Sciatic nerve (tissue), 2 donors: ENCODE measurements at regions not wholly inside any gene's neighbourhood (a gene's known extent, or its start where the extent isn't known, plus 50 kb on each side); places are given as distances from the start of the nearest gene placed in this dataset.
"Not testable (repeated sequence)": the region's sequence is repeated elsewhere in the genome, so short reads cannot be mapped to it uniquely, and the experiment has no call there.

ENCODE experiments used
- ATAC-seq: fragments of 200-7000 bp; cut with Tn5 transposase; one replicate; pipeline ENCODE4 v1.9.1; 2020; ENCODE audit warnings: mild to moderate bottlenecking, moderate library complexity
- DNase-seq: peaks from one replicate; pipeline ENCODE4 v3.0.0-alpha.2; 2020; ENCODE audit warnings: low spot score
- intact Hi-C: fragments of 100-400 bp; cut with DNase I; formaldehyde crosslinking; loops from one replicate; pipeline ENCODE4 v1.14.2; 2022
- donor health status: DM: no; HTN: no; CAD: no.
- donor health status: DM: no; HTN: no; CAD: no.

DNA sequence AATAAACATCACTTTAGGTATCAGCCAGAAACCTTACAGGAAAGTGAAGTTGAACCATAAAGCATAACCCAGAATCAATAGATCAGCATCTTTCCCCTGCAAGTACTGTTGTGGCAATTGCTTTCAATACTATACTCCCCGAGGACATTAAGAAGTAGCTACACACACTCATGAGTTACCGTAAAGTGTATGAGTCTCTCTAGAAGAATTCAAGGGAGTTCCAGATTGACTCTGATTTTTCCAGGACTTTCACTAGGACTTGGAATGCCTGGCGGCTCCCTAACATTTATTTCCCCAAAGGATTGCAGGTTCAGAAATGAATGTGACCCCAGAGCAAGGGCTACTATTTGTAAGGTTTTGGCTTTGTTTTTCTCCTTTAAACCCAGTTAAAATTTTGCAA is 465.4 kb upstream of the MDGA2 start:
- DNase-seq: no peak
- no peak for ATAC-seq
- intact Hi-C loops: no loop called here

GRCh38 chr14:48129472-48129871 is 454.1 kb upstream of the MDGA2 start:
- ATAC-seq: no peak
- intact Hi-C loops: no loop called here
- no peak for DNase-seq

DNA sequence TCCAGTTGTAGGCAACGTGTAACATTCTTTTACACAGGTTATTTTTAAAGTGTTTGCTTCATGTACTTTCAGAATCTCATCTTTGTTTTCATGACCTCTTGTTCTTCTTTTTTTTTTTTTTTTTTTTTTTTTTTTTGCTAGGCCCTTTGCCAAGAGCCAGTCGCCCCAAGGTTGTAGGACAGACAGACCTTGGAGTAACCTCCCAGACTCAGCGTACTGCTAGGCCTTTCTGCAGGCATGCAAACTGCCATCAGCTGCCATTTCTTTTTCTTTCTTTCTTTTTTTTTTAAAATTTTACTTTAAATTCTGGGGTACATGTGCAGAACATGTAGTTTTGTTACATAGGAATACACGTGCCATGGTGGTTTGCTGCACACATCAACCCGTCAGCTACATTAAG is 452.3 kb upstream of the MDGA2 start:
- ATAC-seq: no peak
- intact Hi-C loops: no loop called here
- no peak for DNase-seq

- DNase-seq: no peak
- intact Hi-C loops: no loop called here
- ATAC-seq: no peak
Observed at GRCh38 chr14:48125654-48126053, 450.2 kb upstream of the MDGA2 start.

DNA sequence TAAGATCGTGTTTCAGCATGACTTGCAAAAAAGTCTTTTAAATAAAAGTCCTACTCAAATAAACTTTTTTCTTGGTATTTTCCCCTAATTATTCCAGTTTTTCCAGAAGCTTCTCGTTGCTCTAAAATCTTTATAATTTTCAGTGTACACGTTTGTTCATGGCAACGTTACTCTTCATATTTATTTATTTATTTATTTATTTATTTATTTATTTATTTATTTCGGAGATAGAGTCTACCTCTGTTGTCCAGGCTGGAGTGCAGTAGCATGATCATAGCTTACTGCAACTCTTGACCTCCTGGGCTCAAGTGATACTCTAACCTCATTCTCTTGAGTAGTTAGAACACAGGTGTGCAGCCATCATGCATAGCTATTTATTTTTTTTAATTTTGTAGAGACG is 438.3 kb upstream of the MDGA2 start:
- intact Hi-C loops: no loop called here
- ATAC-seq: no peak
- no peak for DNase-seq

DNA sequence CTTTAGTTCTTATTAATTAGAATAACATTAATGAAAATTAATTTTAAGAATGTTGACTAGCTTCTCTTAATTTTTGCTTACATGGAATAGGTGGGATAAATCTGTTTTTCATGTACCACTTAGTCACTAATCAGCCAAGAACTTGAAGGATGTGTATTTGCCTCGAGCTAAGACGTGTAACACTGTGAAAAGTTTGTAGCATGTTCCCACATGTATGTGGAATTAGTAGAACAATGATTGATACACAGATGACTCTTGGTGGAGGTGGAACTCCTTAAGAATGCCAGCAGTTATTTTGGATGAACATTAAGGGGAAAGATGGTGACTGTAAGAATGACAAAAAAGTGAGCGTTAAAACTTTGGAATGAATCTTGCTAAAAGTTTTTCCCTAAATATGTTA is 435.7 kb upstream of the MDGA2 start:
- intact Hi-C loops: no loop called here
- ATAC-seq: no peak
- DNase-seq: no peak

GRCh38 chr14:48107646-48108045 is 432.2 kb upstream of the MDGA2 start:
- intact Hi-C loops: no loop called here
- no peak for DNase-seq
- ATAC-seq: no peak

DNA sequence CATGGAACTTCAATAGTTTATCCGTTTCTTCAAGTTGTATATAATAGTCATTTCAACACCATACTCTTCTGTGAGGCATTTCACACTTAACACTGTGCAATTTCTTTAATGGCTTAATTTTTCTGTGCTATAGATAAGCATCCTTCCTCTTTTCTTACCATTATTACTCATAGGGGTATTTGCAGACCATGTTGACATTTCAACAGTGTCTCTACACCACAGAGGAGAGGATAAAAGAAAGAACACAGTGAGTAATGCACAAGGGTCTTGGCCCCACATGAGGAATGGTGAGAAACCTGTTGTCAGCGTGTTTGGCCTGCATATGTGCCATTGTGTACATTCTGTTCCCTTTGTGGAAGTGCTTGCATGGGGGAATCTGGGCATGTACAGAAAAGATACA is 421.5 kb upstream of the MDGA2 start:
- intact Hi-C loops: no loop called here
- ATAC-seq (no peak), DNase-seq (no peak)

DNA sequence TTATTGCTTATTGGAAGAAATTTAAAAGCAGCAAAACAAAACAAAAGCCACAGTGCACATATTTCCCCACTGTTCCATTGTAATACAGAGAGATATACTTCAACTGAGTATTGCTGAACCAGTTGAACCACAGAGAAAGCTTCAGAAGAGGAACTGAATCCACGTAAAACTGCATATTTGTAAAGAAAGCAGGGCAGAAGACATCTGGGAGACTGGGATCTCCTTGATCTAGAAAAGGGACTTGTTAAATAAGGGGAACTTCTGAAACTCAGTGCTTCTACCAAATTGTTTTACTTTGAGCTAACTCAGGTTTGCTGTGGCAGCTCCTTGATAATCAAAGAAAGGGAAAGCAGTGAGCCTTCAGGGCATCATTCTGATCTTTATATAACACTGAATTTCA is 411.1 kb upstream of the MDGA2 start:
- DNase-seq: no peak
- ATAC-seq: no peak
- intact Hi-C loops: no loop called here

DNA sequence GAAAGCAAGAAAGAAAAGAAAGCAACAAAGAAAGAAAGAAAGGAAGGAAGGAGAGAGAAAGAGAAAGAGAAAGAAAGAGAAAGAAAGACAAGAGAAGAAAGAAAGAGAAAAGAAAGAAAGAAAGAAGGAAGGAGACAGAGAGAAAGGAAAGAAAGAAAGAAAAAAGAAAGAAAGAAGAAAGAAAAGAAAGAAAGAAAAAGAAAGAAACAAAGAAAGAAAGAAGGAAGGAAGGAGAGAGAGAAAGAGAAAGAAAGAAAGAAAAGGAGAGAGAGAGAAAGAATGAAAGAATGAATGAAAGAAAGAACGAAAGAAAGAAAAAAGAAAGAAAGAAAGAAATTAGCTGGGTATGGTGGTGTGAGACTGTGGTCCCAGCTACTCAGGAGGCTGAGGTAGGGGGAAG is 400.1 kb upstream of the MDGA2 start:
- ATAC-seq (no peak), DNase-seq (no peak)
- intact Hi-C loops: no loop called here

DNA sequence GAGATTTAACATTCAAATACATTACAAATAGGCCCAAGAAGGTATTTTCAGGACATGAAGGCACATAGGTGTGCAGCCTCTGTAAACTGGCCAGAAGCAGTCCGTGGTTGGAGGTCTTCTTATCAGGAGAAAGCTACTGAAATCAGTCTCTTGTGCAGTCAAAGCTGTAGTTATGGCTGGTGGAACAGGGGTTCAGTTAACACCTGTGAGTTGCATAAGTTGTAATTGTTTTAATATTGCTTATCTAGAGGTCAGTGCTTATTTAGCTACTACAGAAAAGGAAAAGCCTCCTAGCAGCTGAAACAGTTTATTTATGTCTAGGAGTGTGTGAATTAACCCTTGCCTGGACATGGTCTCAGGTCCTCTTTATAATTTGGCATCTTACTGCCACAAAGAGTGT is 377.6 kb upstream of the MDGA2 start:
- no peak for DNase-seq
- intact Hi-C loops: no loop called here
- ATAC-seq: no peak

- no peak for ATAC-seq
- DNase-seq: no peak
- intact Hi-C loops: no loop called here
Observed at GRCh38 chr14:48035836-48036235, 360.4 kb upstream of the MDGA2 start.

DNA sequence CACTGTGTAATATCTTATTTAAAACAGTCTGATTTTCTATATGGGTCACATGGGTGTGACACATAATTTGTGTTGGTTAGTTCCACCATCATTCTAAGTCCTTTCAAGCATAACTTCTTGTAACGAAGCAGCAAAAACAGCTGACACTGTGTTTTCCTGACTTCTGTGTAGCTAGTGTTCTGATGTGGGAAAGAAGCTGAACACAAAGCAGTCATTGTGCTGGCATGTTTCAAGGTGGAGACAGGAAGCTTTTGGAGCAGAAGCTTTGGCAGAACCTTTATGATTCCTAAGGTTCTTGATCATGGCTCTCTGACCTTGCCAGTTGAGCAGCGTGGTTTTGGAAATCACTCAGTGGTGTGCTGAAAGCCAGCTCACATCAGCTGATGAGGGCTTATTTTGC is 351.7 kb upstream of the MDGA2 start:
- no peak for DNase-seq
- intact Hi-C loops: no loop called here
- ATAC-seq: no peak

DNA sequence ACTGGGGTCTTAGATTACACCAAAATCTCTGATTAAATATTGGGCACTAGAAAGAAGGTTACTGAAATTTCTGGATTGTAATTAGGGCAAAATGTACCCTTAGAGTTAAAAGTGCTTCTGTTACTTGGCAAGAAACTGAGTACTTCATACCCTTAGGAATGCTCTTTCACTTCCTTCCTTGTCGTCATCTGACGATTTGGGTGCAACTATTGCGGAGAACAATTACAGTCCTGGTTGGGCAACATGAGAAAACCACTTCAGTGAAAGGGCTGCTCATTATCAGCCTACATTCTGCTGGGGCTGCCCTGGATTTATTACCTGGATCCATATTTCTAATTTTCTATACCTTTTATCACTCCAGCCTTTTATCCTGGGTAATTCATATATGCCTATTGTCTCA is 348.5 kb upstream of the MDGA2 start:
- DNase-seq (no peak), ATAC-seq (no peak)
- intact Hi-C loops: no loop called here

DNA sequence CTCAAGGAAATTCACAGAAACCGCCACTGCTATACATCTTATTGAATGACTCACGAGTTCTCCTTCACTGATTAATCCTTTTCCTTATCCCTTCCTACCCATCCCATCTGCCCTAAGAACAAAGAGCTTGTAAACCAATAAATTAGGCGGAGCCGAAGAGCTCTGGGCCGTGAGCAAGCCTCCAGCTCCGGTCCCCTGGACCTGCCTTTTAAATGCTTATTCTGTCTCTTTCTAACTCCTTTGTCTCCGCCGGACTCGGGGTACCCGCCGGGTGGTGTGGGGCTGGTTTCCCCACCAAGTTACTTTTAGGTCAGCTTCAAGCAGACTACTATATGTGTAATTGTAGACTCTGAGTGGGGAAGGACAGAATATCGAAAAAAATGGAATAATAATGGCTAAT is 336.1 kb upstream of the MDGA2 start:
- DNase-seq, ATAC-seq, intact Hi-C loops: not testable (repeated sequence)

DNA sequence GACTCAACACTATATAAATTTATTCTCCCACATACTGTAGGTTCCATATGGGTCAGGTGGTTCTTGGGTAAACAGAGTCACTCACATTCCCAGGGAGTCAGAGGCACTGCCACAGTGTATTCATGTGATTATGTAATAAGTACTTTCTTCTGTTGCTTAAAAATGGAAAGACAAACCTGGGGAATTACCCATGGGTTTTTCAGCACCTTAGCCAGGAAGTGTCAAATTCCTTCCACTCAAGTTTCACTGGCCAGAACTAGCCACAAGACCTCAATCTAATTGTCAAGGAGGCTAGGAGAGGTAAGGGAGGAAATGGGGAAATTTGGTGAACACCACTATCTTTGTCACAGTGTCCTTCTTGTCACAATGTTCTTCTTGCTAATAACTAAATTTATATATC is 333.2 kb upstream of the MDGA2 start:
- no peak for ATAC-seq
- intact Hi-C loops: no loop called here
- DNase-seq: no peak

GRCh38 chr14:48005986-48006385 is 330.6 kb upstream of the MDGA2 start:
- intact Hi-C loops: no loop called here
- DNase-seq (no peak), ATAC-seq (no peak)

- no peak for ATAC-seq
- intact Hi-C loops: no loop called here
Observed at GRCh38 chr14:47993883-47994282, 318.5 kb upstream of the MDGA2 start.

GRCh38 chr14:47988175-47988574 is 312.8 kb upstream of the MDGA2 start:
- intact Hi-C loops: no loop called here
- DNase-seq (no peak), ATAC-seq (no peak)

More at GRCh38 chr14:47993883-47994282, 318.5 kb upstream of the MDGA2 start:
- no peak for DNase-seq

DNA sequence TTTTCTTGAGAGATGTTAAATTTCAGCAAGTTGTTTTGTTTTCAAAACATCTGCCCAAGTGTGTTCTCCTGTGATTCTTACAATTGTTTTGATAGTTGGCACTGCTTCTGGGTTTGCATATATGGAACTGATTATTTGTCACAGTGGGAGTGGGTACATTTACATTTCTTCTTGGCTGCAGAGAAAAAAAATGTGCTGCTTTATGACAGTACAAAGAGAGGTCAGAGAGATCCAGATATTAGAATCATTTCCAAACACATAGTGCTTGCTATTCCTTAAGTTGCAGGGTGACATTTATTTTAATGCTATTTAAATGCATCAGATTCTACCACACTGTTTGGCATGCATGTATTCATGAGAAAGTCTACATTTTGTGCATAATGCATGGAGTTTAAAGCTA is 303.5 kb upstream of the MDGA2 start:
- ATAC-seq (no peak), DNase-seq (no peak)
- intact Hi-C loops: no loop called here

- no peak for ATAC-seq
- intact Hi-C loops: no loop called here
- DNase-seq: no peak
Observed at GRCh38 chr14:47976139-47976538, 300.7 kb upstream of the MDGA2 start.

DNA sequence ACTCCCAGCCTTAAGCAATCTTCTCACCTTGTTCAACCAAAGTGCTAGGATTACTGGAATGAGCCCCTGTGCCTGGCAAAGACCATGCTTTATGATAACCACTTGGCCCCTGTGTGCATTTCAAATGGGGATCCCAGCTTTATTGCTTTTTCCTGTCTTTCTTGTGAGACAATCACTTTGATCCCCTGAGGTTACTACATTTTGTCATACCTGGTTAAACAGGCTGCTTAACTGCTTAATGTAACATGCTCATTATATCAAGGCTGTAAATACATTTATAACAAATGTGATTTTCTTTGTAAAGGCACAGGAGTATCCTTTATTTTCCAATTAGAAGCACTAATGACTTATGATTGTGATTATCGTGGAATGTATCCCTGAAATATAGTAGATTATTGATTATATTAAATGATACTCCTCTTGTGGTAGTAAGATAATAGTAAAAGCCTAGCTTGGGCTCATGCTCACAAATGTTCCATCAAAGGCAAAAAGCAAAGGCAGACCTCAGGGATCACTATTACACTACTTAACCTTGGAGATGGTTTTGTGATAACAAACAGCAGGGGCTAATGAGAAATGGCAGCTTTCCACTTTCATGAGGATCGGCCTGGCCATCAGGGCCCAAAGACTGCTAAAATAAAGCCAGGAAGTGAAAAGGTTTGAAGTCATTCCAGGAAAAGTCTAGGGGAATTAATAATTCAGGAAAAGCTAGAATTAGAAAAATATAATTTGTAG is 290.8 kb upstream of the MDGA2 start:
- ATAC-seq (no peak), DNase-seq (no peak)
- intact Hi-C loops: no loop called here
